ENCODE measurements at regions not wholly inside any gene's neighbourhood (a gene's known extent, or its start where the extent isn't known, plus 50 kb on each side); places are given as distances from the start of the nearest gene placed in this dataset.

DNA sequence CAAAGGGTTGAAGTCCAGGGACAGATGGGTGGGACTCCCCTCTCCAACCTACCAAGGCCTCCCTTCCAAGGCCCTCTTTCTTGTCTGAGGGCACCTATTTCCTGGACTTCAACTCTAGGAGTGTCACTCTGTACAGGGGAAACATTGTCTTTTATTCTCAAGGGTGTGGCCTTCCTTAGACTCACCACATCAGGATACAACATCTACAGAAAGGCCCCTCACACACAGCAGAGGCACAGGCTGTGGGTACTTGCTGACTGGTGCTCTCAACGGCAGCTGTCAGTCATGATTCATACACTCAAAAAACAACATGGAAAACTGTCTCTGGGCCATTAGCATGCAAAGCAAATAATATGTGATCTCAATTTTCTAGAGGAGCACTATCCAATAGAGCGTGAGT is 78.0 kb downstream of the RCN1 start:
- no peaks in the 10 kb centered on the region for H3K4me1 ChIP-seq (ENCODE audit: control insufficient read depth in 1 of 2, low read depth in 2 of 2)
- H3K27ac ChIP-seq = no peak overlapping the region
- H3K36me3 ChIP-seq = no peaks in the 10 kb centered on the region
- TF ChIP-seq, protein P1, sequence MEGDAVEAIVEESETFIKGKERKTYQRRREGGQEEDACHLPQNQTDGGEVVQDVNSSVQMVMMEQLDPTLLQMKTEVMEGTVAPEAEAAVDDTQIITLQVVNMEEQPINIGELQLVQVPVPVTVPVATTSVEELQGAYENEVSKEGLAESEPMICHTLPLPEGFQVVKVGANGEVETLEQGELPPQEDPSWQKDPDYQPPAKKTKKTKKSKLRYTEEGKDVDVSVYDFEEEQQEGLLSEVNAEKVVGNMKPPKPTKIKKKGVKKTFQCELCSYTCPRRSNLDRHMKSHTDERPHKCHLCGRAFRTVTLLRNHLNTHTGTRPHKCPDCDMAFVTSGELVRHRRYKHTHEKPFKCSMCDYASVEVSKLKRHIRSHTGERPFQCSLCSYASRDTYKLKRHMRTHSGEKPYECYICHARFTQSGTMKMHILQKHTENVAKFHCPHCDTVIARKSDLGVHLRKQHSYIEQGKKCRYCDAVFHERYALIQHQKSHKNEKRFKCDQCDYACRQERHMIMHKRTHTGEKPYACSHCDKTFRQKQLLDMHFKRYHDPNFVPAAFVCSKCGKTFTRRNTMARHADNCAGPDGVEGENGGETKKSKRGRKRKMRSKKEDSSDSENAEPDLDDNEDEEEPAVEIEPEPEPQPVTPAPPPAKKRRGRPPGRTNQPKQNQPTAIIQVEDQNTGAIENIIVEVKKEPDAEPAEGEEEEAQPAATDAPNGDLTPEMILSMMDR (IDR thresholded peaks at IDR 0.05) = no peak
- no peaks in the 10 kb centered on the region for H3K9me3 ChIP-seq
- DNase-seq (ENCODE audit: low spot score) (no peak), ATAC-seq (ENCODE audit: insufficient number of reproducible peaks, low FRiP score, low read depth) (no peak)
- H3K4me3 ChIP-seq = no peak overlapping the region
- no peaks in the 10 kb centered on the region for H3K27me3 ChIP-seq (replicated peaks; ENCODE audit: insufficient read depth)

DNA sequence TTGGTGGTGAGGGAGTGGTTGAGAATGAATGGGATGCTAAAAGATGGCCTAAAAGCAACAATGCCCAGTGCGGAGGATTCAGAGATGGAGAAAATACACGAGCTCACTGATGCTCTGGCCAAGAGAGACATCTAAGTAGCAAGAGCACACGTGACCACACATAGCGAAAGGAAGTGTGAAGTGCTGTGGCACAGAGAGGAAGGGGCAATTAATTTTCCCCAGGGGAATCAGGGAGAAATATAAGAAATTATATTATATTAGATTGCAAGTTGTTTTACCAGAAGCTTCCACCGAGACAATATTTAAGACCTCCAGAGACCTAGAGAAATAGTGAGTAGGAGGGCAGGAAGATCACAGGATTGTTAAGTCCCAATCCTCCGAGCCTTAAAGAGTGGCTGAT is 80.6 kb downstream of the RCN1 start:
- ATAC-seq (ENCODE audit: insufficient number of reproducible peaks, low FRiP score, low read depth) (no peak), DNase-seq (ENCODE audit: low spot score) (no peak)
- Histone ChIP-seq H3K4me3 (no peak overlapping the region), H3K4me1 (ENCODE audit: control insufficient read depth in 1 of 2, low read depth in 2 of 2) (no peaks in the 10 kb centered on the region), H3K9me3 (no peaks in the 10 kb centered on the region), H3K27ac (no peak overlapping the region), H3K36me3 (no peaks in the 10 kb centered on the region), H3K27me3 (replicated peaks; ENCODE audit: insufficient read depth) (no peaks in the 10 kb centered on the region)
- TF ChIP-seq, protein P1 (IDR thresholded peaks at IDR 0.05) = no peak

DNA sequence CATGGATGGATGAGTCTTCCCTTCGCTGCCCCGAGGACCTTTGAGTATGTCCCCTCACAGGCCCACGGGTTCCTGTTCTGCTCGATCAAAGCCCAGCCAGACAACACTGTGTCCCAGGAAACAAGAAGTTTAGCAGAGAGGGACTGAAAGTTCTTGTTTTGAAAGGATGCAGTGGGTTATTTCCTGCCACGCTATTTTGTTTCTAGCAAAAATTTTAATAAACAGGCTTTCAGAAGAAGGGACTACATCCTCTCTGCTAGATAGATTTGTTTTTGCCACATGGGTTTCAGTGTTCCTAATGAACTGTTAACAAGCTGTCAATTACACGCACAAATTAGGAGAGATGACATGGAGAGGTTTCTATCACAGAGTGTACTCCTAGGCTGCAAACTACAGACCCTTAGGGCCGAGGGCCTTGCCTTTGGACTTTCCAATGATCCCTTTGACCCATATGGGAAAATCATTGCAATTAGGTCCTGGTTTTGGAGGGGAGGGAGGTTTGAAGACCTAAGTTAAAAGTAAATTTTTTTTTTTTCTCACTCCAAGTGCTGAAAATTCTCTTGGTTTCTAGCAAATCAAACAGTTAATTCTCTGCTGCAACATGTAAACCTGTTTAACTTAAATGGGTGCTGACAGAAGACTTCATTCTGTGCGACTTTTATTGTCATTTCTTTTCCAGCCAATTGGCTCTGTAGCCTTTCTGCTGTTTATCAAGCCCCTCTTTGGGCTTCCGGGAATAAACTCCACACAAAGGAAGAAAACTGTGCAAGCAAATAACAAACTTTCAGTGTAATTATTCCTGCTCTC is 81.4 kb downstream of the RCN1 start:
- no peak for ATAC-seq (ENCODE audit: insufficient number of reproducible peaks, low FRiP score, low read depth)
- Histone ChIP-seq H3K9me3 (no peaks in the 10 kb centered on the region), H3K4me3 (peak overlapping the region; percentile 64), H3K36me3 (no peaks in the 10 kb centered on the region), H3K27ac (no peak overlapping the region), H3K27me3 (replicated peaks; ENCODE audit: insufficient read depth) (no peaks in the 10 kb centered on the region), H3K4me1 (ENCODE audit: control insufficient read depth in 1 of 2, low read depth in 2 of 2) (no peaks in the 10 kb centered on the region)
- no peak for DNase-seq (ENCODE audit: low spot score)
- TF ChIP-seq, protein P1 (IDR thresholded peaks at IDR 0.05) = no peak

DNA sequence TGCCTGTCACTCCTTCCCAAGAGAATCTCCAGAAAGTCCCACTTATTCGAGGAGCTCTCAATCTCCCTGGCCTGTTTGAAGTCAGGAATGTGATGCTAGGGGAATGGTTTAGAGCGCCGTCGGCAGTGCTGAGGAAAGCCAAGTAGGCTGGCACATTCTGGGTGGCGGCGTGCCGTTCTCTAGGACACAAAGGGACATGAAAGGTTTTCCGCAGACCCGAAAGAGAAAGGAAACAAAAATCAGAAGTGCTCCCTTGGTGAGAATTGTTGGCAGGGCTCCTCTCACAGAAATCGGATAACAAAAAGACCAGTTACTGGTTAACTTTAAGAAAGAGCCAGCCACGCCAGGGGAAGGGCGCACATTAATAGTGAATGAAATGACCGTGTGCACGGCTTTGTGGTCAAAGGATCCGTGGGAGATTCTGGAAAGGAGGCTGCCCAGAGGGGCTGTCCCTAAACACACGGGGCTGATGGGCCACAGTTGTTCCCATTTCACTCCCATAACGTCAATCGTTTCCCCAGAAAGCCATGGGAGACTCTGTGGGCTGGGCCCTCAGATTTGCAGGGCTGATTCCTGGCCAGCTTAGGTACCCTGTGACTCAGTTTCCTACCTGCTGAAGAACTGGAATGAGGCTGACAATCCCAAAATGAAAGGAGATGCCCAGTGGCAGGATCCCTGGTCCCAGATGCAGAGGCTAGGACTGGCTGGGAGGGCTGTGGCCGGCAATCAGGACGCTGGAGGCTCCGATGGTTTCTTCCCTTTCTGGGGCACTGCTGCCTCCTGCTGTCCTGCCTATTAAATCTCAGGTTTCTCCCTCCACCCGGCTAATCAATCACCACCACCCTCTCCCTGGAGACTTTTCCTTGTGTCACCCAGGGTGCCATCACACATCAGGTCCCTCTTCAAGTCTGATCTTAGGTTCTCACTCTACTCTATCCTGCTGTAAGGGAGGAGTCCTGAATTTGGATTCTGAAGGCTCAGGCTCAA is 82.3 kb downstream of the RCN1 start:
- H3K4me3 ChIP-seq = peak overlapping the region; percentile 64
- no peaks in the 10 kb centered on the region for H3K4me1 ChIP-seq (ENCODE audit: control insufficient read depth in 1 of 2, low read depth in 2 of 2)
- H3K36me3 ChIP-seq = no peaks in the 10 kb centered on the region
- H3K9me3 ChIP-seq = no peaks in the 10 kb centered on the region
- ATAC-seq (ENCODE audit: insufficient number of reproducible peaks, low FRiP score, low read depth) = peak; percentile 56
- TF ChIP-seq, protein P1 (IDR thresholded peaks at IDR 0.05) = peak; percentile 47
- no peak overlapping the region for H3K27ac ChIP-seq
- DNase-seq (ENCODE audit: low spot score) = no peak
- no peaks in the 10 kb centered on the region for H3K27me3 ChIP-seq (replicated peaks; ENCODE audit: insufficient read depth)

DNA sequence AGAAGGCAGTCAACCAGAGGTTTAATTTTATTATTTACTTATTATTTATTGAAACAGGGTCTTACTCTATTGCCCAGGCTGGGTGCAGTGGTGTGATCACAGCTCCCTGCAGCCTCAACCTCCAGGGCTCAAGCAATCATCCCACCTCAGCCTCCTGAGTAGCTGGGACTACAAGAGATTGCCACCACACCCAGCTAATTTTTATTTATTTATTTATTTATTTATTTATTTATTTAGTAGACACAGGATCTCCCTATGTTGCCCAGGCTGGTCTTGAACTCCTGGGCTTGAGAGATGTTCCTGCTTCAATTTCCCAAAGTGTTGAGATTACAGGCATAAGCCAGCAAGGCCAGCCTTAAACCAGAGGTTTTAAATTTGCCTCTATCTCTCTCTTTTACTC is 83.1 kb downstream of the RCN1 start:
- H3K36me3 ChIP-seq = no peaks in the 10 kb centered on the region
- no peak for ATAC-seq (ENCODE audit: insufficient number of reproducible peaks, low FRiP score, low read depth)
- TF ChIP-seq, protein P1 (IDR thresholded peaks at IDR 0.05) = no peak

More for the DNA sequence above, 83.1 kb downstream of the RCN1 start:
- Histone ChIP-seq H3K4me1 (ENCODE audit: control insufficient read depth in 1 of 2, low read depth in 2 of 2) (no peaks in the 10 kb centered on the region), H3K4me3 (no peak overlapping the region), H3K27me3 (replicated peaks; ENCODE audit: insufficient read depth) (no peaks in the 10 kb centered on the region), H3K27ac (no peak overlapping the region), H3K9me3 (no peaks in the 10 kb centered on the region)
- no peak for DNase-seq (ENCODE audit: low spot score)
